Activated CD8-positive, alpha-beta T cell treated with anti-CD3 and anti-CD28 coated beads for 36 hours (primary cell): ENCODE measurements at regions not wholly inside any gene's neighbourhood (a gene's known extent, or its start where the extent isn't known, plus 50 kb on each side); places are given as distances from the start of the nearest gene placed in this dataset.

Source experiments
- ATAC-seq: fragments of 200-7000 bp; cut with Tn5 transposase; one replicate; pipeline ENCODE4 v1.10.0; 2021; ENCODE audit warnings: mild to moderate bottlenecking, moderate library complexity
- CTCF ChIA-PET: fragments of 350-600 bp; sonication (Branson Sonifier 250); formaldehyde crosslinking; loops from one replicate; lab custom pipeline; 2021; ENCODE audit warnings: antibody characterized with exemption; lab: Charles Lee
- POLR2A ChIA-PET: fragments of 350-600 bp; sonication (Branson Sonifier 250); formaldehyde crosslinking; loops from one replicate; lab custom pipeline; 2021; ENCODE audit warnings: antibody characterized with exemption; lab: Charles Lee
- DNase-seq: peaks from one replicate; pipeline ENCODE4 v3.0.0-alpha.2; 2020
- H3K27ac Mint-ChIP-seq: one replicate; pipeline ENCODE4 v1.8.0; 2021; ENCODE audit warnings: mild to moderate bottlenecking, mixed read lengths
- H3K27me3 Mint-ChIP-seq: one replicate; pipeline ENCODE4 v1.8.0; 2021; ENCODE audit warnings: mixed read lengths
- H3K36me3 Mint-ChIP-seq: one replicate; pipeline ENCODE4 v1.8.0; 2021; ENCODE audit warnings: low read depth, mixed read lengths
- H3K4me1 Mint-ChIP-seq: one replicate; pipeline ENCODE4 v1.8.0; 2021; ENCODE audit warnings: low read depth, mixed read lengths
- H3K4me3 Mint-ChIP-seq: one replicate; pipeline ENCODE4 v1.8.0; 2021; ENCODE audit warnings: mild to moderate bottlenecking, moderate library complexity, mixed read lengths
- H3K9me3 Mint-ChIP-seq: one replicate; pipeline ENCODE4 v1.8.0; 2021; ENCODE audit warnings: mixed read lengths
- CTCF ChIP-seq: fragments of 200-600 bp; IDR thresholded peaks from one replicate; pipeline ENCODE4 v1.8.0; 2022; ENCODE audit warnings: antibody characterized with exemption, mild to moderate bottlenecking
- intact Hi-C: fragments of 100-400 bp; cut with micrococcal nuclease; formaldehyde crosslinking; loops from one replicate; pipeline ENCODE4 v1.10.0; 2022

GRCh38 chr5:161212123-161212712 lies 334.3 kb downstream of the GABRB2 start:
- no peaks in the 10 kb centered on the region for H3K4me1 Mint-ChIP-seq
- H3K27me3 Mint-ChIP-seq, result no peaks in the 10 kb centered on the region
- no peak for TF ChIP-seq CTCF
- no peaks in the 10 kb centered on the region for H3K9me3 Mint-ChIP-seq
- H3K4me3 Mint-ChIP-seq, result no peak overlapping the region
- ATAC-seq (no peak), DNase-seq (no peak)
- H3K27ac Mint-ChIP-seq, result no peak overlapping the region
- H3K36me3 Mint-ChIP-seq, result no peaks in the 10 kb centered on the region
- POLR2A ChIA-PET, result no interaction called here
- CTCF ChIA-PET, result no interaction called here
- intact Hi-C loops, result no loop called here

DNA sequence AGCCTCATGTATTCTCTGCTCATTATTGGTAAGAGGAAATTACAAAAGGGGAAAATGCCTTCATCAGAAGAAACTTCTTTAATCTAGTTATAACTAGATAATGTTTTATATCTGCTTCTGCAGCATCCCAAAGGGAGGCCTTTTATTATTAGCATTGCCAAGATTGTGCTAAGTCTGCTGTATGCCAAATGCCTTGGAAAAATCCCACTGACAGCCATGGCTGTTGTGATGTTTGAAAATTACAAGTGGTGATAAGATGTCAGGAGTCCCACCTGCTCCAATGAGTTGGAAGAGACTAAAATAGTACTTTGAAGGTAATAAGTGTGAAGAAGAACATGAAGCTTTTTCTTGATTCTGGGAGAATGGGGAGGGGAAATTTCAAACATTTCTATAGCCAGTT lies 345.0 kb downstream of the GABRB2 start:
- ATAC-seq (no peak), DNase-seq (no peak)
- H3K9me3 Mint-ChIP-seq, result peaks cover 3% of the 10 kb centered on the region
- no peaks in the 10 kb centered on the region for H3K27me3 Mint-ChIP-seq
- no peak for TF ChIP-seq CTCF
- no peak overlapping the region for H3K27ac Mint-ChIP-seq
- POLR2A ChIA-PET, result no interaction called here
- H3K4me1 Mint-ChIP-seq, result no peaks in the 10 kb centered on the region
- CTCF ChIA-PET, result no interaction called here
- H3K36me3 Mint-ChIP-seq, result no peaks in the 10 kb centered on the region
- intact Hi-C loops, result no loop called here
- H3K4me3 Mint-ChIP-seq, result no peak overlapping the region

- DNase-seq, result no peak
- ATAC-seq, result no peak
- no peak for TF ChIP-seq CTCF
- Mint-ChIP-seq H3K27ac (no peak overlapping the region), H3K27me3 (no peaks in the 10 kb centered on the region), H3K4me3 (no peak overlapping the region), H3K36me3 (no peaks in the 10 kb centered on the region), H3K9me3 (no peaks in the 10 kb centered on the region), H3K4me1 (no peaks in the 10 kb centered on the region)
- intact Hi-C loops, result no loop called here
- POLR2A ChIA-PET, result no interaction called here
- CTCF ChIA-PET, result no interaction called here
Measured at GRCh38 chr5:161190778-161191177, 338.8 kb upstream of the ATP10B start.

DNA sequence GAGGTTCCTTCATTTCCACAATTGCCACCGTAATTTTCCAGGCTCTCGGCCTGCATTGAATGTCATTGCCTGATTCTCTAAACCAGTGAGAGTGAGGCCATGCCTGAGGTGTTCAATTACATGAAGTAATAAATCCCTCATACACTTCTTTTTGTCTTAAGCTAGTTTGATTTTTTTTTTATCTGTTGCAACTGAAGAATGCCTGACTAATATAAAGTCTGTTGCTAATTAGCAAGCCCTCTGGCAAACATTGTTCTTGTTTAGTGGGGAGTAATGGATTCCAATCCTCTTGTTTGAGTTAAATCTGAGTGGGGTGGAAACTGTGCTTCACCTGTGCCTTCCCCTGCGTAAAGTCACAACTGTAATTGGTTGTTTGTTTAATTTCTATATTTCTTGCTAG lies 338.1 kb upstream of the ATP10B start:
- Mint-ChIP-seq H3K36me3 (no peaks in the 10 kb centered on the region), H3K27ac (no peak overlapping the region), H3K4me3 (no peak overlapping the region), H3K9me3 (no peaks in the 10 kb centered on the region), H3K27me3 (no peaks in the 10 kb centered on the region), H3K4me1 (no peaks in the 10 kb centered on the region)
- ChIA-PET CTCF (no interaction called here), POLR2A (no interaction called here)
- no peak for TF ChIP-seq CTCF
- no peak for DNase-seq
- intact Hi-C loops, result no loop called here
- ATAC-seq, result no peak

DNA sequence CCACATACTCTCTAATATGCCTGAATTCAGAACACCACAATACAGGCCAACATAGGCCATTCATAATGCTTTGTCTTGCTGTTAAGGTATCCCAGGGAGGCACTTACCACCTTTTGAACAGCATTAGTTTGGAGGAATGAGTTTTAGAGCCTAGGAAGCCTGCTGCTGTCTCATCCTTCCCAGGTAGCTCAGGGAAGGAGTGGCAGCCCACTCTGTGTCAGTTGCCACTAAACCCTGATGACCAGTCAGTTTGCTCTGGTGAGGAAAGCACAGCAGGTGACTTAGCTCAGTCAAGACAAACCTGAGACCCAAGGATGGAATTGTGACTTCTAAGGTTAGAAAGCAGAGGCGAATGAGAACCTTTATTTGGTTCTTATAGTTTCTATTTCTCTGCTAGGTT lies 337.4 kb upstream of the ATP10B start:
- Mint-ChIP-seq H3K36me3 (no peaks in the 10 kb centered on the region), H3K4me3 (no peak overlapping the region), H3K27ac (no peak overlapping the region), H3K9me3 (no peaks in the 10 kb centered on the region), H3K27me3 (no peaks in the 10 kb centered on the region), H3K4me1 (no peaks in the 10 kb centered on the region)
- intact Hi-C loops, result no loop called here
- ATAC-seq (no peak), DNase-seq (no peak)
- POLR2A ChIA-PET, result no interaction called here
- TF ChIP-seq CTCF, result no peak
- CTCF ChIA-PET, result no interaction called here
